SKM-1 (cell line): ENCODE measurements at regions not wholly inside any gene's neighbourhood (a gene's known extent, or its start where the extent isn't known, plus 50 kb on each side); places are given as distances from the start of the nearest gene placed in this dataset.

Source experiments
- DNase-seq: peaks from one replicate; lab custom pipeline; 2025; ENCODE audit not compliant: unreplicated experiment; lab: John Stamatoyannopoulos, UW

DNA sequence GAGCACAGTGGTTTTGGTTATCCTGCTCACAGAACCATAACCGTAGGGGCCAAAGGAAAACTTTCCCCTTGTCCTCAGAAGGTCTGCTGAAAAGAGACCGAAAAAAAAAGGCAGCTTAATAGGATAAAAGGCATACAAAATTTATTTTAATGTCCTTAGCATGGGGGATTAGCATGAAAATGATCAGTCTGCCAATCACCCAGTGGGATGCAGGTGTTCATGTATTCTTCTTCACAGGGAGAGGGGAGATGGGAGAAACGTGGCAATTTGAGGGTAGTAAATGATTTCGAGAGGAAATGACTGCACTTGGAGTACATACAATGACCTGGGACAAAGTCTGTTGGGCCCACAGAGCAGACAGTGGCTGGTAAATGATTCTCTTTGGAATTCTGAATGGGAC, 194.0 kb downstream of the AJAP1 start:
- no peak for DNase-seq

DNA sequence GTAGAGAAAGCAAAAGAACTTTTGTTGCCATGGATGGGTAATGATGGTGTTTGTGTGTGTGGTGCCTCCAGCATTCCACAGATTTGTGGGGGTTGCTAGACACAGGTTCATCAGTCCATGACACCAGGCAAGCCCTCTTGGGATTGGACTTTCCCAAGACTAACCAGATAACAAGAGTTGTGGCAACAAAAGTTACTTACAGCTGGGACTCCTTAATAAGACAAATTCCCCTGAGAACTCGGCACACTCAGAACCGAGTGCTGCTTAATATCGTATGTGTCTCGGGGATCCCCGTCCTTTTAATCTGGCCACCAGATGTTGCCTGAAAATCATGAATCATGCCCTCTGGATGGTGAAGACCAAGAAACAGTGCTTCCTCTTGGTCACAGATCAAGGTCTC, 193.3 kb downstream of the AJAP1 start:
- DNase-seq, result no peak
